ENCODE measurements at regions not wholly inside any gene's neighbourhood (a gene's known extent, or its start where the extent isn't known, plus 50 kb on each side); places are given as distances from the start of the nearest gene placed in this dataset.

- TF ChIP-seq CTCF (IDR thresholded peaks at IDR 0.05) = no peak
- TF ChIP-seq POLR2A (IDR thresholded peaks at IDR 0.05) = no peak
- TF ChIP-seq EP300 (IDR thresholded peaks at IDR 0.05) = no peak
- TF ChIP-seq POLR2AphosphoS5 (IDR thresholded peaks at IDR 0.05) = no peak
- H3K27me3 ChIP-seq = no peaks in the 10 kb centered on the region
Measured at GRCh38 chr2:2849464-2850217, 518.6 kb upstream of the MYT1L start.

GRCh38 chr2:2848621-2849333 is 517.7 kb upstream of the MYT1L start:
- no peak for DNase-seq (ENCODE audit: low spot score in 2 of 2)
- Histone ChIP-seq H3K27me3 (no peaks in the 10 kb centered on the region), H3K4me3 (no peak overlapping the region), H3K36me3 (no peaks in the 10 kb centered on the region), H3K4me1 (peaks cover 21% of the 10 kb centered on the region), H3K9me3 (no peaks in the 10 kb centered on the region), H3K27ac (no peak overlapping the region)
- no peak for TF ChIP-seq CTCF (IDR thresholded peaks at IDR 0.05)
- no peak for TF ChIP-seq EP300 (IDR thresholded peaks at IDR 0.05)
- no peak for TF ChIP-seq POLR2A (IDR thresholded peaks at IDR 0.05)
- no peak for TF ChIP-seq POLR2AphosphoS5 (IDR thresholded peaks at IDR 0.05)
- WGBS = 72% methylated on average over 6 of the region's 6 CpGs

More at GRCh38 chr2:2849464-2850217, 518.6 kb upstream of the MYT1L start:
- no peak overlapping the region for H3K27ac ChIP-seq
- H3K4me3 ChIP-seq = no peak overlapping the region
- no peaks in the 10 kb centered on the region for H3K9me3 ChIP-seq
- 84% methylated on average over 5 of the region's 15 CpGs for WGBS
- DNase-seq (ENCODE audit: low spot score in 2 of 2) = no peak
- no peaks in the 10 kb centered on the region for H3K36me3 ChIP-seq
- H3K4me1 ChIP-seq = peaks cover 21% of the 10 kb centered on the region

GRCh38 chr2:2848198-2848597 is 517.1 kb upstream of the MYT1L start:
- no peaks in the 10 kb centered on the region for H3K9me3 ChIP-seq
- no peaks in the 10 kb centered on the region for H3K36me3 ChIP-seq
- no peak overlapping the region for H3K27ac ChIP-seq
- no peak overlapping the region for H3K4me3 ChIP-seq
- H3K27me3 ChIP-seq = no peaks in the 10 kb centered on the region
- H3K4me1 ChIP-seq = peaks cover 21% of the 10 kb centered on the region
- WGBS = 92% methylated on average over 6 of the region's 6 CpGs
- no peak for TF ChIP-seq POLR2A (IDR thresholded peaks at IDR 0.05)
- TF ChIP-seq EP300 (IDR thresholded peaks at IDR 0.05) = no peak
- no peak for TF ChIP-seq POLR2AphosphoS5 (IDR thresholded peaks at IDR 0.05)
- no peak for TF ChIP-seq CTCF (IDR thresholded peaks at IDR 0.05)
- DNase-seq (ENCODE audit: low spot score in 2 of 2) = no peak

GRCh38 chr2:2847209-2847676 is 516.2 kb upstream of the MYT1L start:
- 36% methylated on average over 5 of the region's 5 CpGs for WGBS

More at GRCh38 chr2:2847209-2847676, 516.2 kb upstream of the MYT1L start:
- no peak for TF ChIP-seq CTCF (IDR thresholded peaks at IDR 0.05)
- peaks cover 21% of the 10 kb centered on the region for H3K4me1 ChIP-seq
- no peaks in the 10 kb centered on the region for H3K9me3 ChIP-seq
- no peaks in the 10 kb centered on the region for H3K36me3 ChIP-seq
- no peaks in the 10 kb centered on the region for H3K27me3 ChIP-seq
- H3K4me3 ChIP-seq = no peak overlapping the region
- DNase-seq (ENCODE audit: low spot score in 2 of 2) = no peak
- H3K27ac ChIP-seq = no peak overlapping the region

Measured in suprapubic skin (tissue), 4 donors.